ENCODE measurements at regions not wholly inside any gene's neighbourhood (a gene's known extent, or its start where the extent isn't known, plus 50 kb on each side); places are given as distances from the start of the nearest gene placed in this dataset.

- intact Hi-C loops (cut with DNase I; ENCODE audit: low total_unique reads): no loop called here
- TF ChIP-seq POLR2A (IDR thresholded peaks at IDR 0.05) (no peak), CTCF (IDR thresholded peaks at IDR 0.05) (no peak)
Observed at GRCh38 chr4:43339435-43339834, 446.9 kb downstream of the GRXCR1 start.

GRCh38 chr4:43341741-43342140, 449.2 kb downstream of the GRXCR1 start:
- WGBS, 2 donors: 76% methylated on average over 2 of the region's 2 CpGs
- intact Hi-C loops (cut with DNase I; ENCODE audit: low total_unique reads): no loop called here
- no peak overlapping the region for H3K4me3 ChIP-seq (ENCODE audit: low read depth, poor library complexity, severe bottlenecking)
- DNase-seq (ENCODE audit: low spot score in 2 of 2): no peak
- TF ChIP-seq CTCF (IDR thresholded peaks at IDR 0.05) (no peak), POLR2A (IDR thresholded peaks at IDR 0.05) (no peak)

More at GRCh38 chr4:43339435-43339834, 446.9 kb downstream of the GRXCR1 start:
- no peak overlapping the region for H3K4me3 ChIP-seq (ENCODE audit: low read depth, poor library complexity, severe bottlenecking)
- no peak for DNase-seq (ENCODE audit: low spot score in 2 of 2)

- no peak overlapping the region for H3K4me3 ChIP-seq (ENCODE audit: low read depth, poor library complexity, severe bottlenecking)
- DNase-seq (ENCODE audit: low spot score in 2 of 2): no peak
- TF ChIP-seq CTCF (IDR thresholded peaks at IDR 0.05): no peak
- no peak for TF ChIP-seq POLR2A (IDR thresholded peaks at IDR 0.05)
- intact Hi-C loops (cut with DNase I; ENCODE audit: low total_unique reads): no loop called here
Observed at GRCh38 chr4:43343298-43343697, 450.8 kb downstream of the GRXCR1 start.

GRCh38 chr4:43345323-43345925, 452.9 kb downstream of the GRXCR1 start:
- TF ChIP-seq CTCF (IDR thresholded peaks at IDR 0.05) (no peak), POLR2A (IDR thresholded peaks at IDR 0.05) (no peak)
- WGBS, 2 donors: 47 to 62% methylated on average over 3 of the region's 3 CpGs
- H3K4me3 ChIP-seq (ENCODE audit: low read depth, poor library complexity, severe bottlenecking): no peak overlapping the region
- no peak for DNase-seq (ENCODE audit: low spot score in 2 of 2)
- intact Hi-C loops (cut with DNase I; ENCODE audit: low total_unique reads): no loop called here

- DNase-seq (ENCODE audit: low spot score in 2 of 2): no peak
- no peak overlapping the region for H3K4me3 ChIP-seq (ENCODE audit: low read depth, poor library complexity, severe bottlenecking)
- 87 to 88% methylated on average over 2 of the region's 2 CpGs for WGBS, 2 donors
- TF ChIP-seq POLR2A (IDR thresholded peaks at IDR 0.05) (no peak), CTCF (IDR thresholded peaks at IDR 0.05) (no peak)
- intact Hi-C loops (cut with DNase I; ENCODE audit: low total_unique reads): no loop called here
Observed at GRCh38 chr4:43348591-43348990, 456.1 kb downstream of the GRXCR1 start.
